HG03432 (cell line): ENCODE measurements at regions not wholly inside any gene's neighbourhood (a gene's known extent, or its start where the extent isn't known, plus 50 kb on each side); places are given as distances from the start of the nearest gene placed in this dataset.
"Not testable (repeated sequence)": the region's sequence is repeated elsewhere in the genome, so short reads cannot be mapped to it uniquely, and the experiment has no call there.

Source experiments
- ATAC-seq: cut with Tn5 transposase; IDR thresholded peaks from one replicate; pipeline ENCODE4 v1.9.1; 2021; ENCODE audit warnings: mild to moderate bottlenecking, moderate library complexity; ENCODE audit not compliant: unreplicated experiment

- ATAC-seq, result no peak
Observed at GRCh38 chrX:42290608-42291007, 367.3 kb upstream of the CASK start.

GRCh38 chrX:42289492-42290385 is 366.4 kb upstream of the CASK start:
- ATAC-seq, result no peak

- not testable (repeated sequence) for ATAC-seq
Observed at GRCh38 chrX:42285681-42286080, 362.3 kb upstream of the CASK start.

- ATAC-seq, result no peak
Observed at GRCh38 chrX:42276982-42277690, 353.8 kb upstream of the CASK start.

DNA sequence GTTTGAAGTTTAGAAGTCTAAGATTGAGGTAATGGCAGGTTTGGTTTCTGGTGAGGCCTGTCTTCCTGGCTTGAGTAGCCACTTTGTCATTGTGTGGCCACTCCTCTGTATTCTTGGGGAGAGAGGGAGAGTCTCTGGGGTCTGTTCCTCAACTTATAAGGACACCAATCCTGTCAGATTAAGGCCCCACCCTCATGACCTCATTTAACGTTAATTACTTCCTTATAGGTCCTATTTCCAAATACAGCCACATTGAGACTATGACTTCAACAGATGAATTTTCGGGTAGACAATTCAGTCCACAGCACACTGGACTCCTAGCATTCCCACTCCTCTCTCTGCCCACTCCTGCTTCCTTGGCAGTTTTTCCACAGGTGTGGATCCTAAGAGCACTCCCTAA is 350.8 kb upstream of the CASK start:
- no peak for ATAC-seq

GRCh38 chrX:42273387-42273786 is 350.0 kb upstream of the CASK start:
- ATAC-seq, result no peak

DNA sequence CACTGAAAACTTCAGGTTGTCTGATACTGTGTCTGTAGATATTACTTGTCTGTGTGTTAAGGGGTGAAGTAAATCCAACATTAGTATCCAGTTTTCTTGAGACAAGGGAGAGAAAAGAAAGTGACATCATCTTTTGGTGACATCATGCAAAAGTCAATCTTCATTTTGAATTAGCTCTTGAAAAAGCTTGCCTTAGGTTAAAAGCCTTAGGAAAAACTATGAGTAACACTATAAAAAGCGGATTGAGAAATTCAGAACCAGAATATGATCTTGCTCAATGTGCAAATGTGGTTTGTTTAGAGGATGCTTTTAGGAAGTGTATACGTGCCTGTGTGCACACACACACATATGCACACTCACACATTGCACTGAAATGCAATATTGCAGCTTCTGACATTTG is 345.8 kb upstream of the CASK start:
- no peak for ATAC-seq

GRCh38 chrX:42260854-42261253 is 337.5 kb upstream of the CASK start:
- ATAC-seq, result no peak

GRCh38 chrX:42248226-42248625 is 324.9 kb upstream of the CASK start:
- ATAC-seq, result no peak

- ATAC-seq, result no peak
Observed at GRCh38 chrX:42247241-42247640, 323.9 kb upstream of the CASK start.

GRCh38 chrX:42246814-42247213 is 323.5 kb upstream of the CASK start:
- no peak for ATAC-seq

- ATAC-seq, result no peak
Observed at GRCh38 chrX:42242004-42242403, 318.6 kb upstream of the CASK start.

DNA sequence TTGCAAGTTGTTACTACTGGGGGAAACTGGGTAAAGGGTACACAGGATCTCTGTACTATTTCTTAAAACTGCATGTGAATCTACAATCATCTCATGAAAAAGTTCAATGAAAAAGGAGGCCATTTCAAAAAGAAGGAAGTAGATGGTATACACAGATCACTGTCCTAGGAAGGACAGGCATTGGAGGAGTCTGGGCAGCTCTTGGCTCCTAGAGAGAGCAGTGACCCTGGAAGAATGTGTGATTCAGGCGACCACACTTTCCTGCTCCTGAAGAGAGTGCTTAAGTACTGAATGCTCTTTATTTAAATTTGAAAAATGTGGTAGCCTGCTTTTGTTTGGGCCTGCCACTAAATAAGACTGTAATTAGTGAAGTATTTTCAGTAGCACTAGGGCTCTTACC is 318.1 kb upstream of the CASK start:
- ATAC-seq, result no peak

DNA sequence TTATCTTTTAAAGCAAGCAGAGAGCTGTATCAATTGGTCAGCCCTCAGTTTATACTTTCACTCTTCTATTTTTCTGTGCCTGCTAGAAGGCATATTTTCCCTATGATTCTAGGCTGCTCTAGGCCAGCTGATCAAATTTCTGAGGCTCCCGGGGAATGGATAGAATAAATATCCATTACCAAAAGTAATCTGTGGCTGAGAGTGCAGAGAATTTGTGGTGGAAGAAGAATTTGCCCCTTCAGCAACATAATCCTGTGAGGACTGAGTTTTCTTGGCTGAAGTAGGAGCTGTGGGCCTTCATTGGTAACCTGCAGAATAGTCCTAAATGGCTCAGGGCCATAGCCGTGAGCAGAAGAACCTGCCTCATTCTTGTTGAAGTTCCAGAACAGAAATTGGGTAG is 314.6 kb upstream of the CASK start:
- ATAC-seq, result no peak

- ATAC-seq, result no peak
Observed at GRCh38 chrX:42229533-42229932, 306.2 kb upstream of the CASK start.

DNA sequence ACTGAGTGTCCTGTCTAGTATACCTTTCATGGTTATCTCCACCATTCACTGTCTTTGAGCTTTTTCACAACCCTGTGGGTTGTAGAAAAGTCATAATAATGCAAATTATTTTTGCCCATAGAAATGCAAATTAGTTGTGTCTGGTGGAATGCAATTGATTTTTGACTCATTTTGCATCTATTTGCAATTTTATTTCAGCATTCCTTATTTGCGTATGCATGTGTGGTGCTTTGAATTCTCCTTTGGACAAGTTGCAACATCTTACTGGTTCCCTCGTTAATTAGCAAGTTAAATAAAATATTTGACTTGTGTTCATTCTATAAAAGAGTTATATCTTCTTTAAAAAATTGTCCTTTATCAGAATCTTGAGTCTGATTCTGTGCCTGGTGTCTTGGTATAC is 297.3 kb upstream of the CASK start:
- ATAC-seq, result no peak

GRCh38 chrX:42220083-42220482 is 296.7 kb upstream of the CASK start:
- no peak for ATAC-seq

DNA sequence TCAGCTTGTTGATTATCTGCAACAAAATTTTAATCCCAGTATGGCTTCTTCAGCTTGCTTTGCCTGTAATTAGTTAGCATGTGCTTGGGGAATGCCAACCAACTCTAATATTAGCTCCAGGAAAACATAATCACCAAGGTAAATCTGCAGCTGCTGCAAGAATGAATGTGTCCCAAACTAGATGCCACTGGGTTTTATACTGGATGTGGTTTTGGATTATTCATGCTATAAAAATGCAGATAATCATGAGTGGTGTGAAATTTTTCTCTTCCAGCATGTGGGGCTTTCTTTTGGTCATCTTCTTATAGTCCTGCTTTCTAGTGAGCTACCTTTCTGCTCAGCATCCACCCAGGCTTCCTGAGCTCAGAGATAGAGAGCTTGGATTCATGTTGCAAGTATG is 295.9 kb upstream of the CASK start:
- ATAC-seq, result no peak

GRCh38 chrX:42195506-42195905 is 272.2 kb upstream of the CASK start:
- ATAC-seq, result no peak

GRCh38 chrX:42189576-42189975 is 266.2 kb upstream of the CASK start:
- no peak for ATAC-seq

GRCh38 chrX:42188730-42189129 is 265.4 kb upstream of the CASK start:
- no peak for ATAC-seq

GRCh38 chrX:42176789-42177188 is 253.4 kb upstream of the CASK start:
- no peak for ATAC-seq
